AG10803 (cell line): ENCODE measurements at regions not wholly inside any gene's neighbourhood (a gene's known extent, or its start where the extent isn't known, plus 50 kb on each side); places are given as distances from the start of the nearest gene placed in this dataset.

Experiments used
- DNase-seq: peaks from one replicate; pipeline ENCODE4 v3.0.0; 2010; ENCODE audit warnings: low read depth
- H3K4me3 ChIP-seq: 2 replicates; pipeline ENCODE4 v1.5.1; 2011; ENCODE audit warnings: mild to moderate bottlenecking, low read length, control low read depth
- TF ChIP-seq, protein P1 (sequence below): conservative IDR thresholded peaks from 2 replicates; pipeline ENCODE4 v1.5.1; 2011; ENCODE audit warnings: mild to moderate bottlenecking, low read length, control low read depth, inconsistent platforms

DNA sequence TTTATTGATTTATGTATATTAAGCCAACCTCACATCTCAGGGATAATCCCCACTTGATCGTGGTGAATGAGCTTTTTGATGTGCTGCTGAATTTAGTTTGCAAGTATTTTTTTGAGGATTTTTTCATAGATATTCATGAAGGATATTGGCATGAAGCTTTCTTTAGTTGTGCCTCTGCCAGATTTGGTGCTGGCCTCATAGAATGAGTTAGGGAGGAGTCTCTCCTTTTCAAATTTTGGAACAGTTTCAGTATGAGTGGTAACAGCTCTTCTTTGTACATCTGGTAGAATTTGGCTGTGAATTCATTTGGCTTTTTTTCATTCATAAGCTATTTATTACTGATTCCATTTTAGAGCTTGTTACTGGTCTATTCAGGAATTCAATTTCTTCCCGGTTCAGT lies 197.2 kb upstream of the NDST4 start:
- no peak for DNase-seq
- no peak overlapping the region for H3K4me3 ChIP-seq
- TF ChIP-seq, protein P1, sequence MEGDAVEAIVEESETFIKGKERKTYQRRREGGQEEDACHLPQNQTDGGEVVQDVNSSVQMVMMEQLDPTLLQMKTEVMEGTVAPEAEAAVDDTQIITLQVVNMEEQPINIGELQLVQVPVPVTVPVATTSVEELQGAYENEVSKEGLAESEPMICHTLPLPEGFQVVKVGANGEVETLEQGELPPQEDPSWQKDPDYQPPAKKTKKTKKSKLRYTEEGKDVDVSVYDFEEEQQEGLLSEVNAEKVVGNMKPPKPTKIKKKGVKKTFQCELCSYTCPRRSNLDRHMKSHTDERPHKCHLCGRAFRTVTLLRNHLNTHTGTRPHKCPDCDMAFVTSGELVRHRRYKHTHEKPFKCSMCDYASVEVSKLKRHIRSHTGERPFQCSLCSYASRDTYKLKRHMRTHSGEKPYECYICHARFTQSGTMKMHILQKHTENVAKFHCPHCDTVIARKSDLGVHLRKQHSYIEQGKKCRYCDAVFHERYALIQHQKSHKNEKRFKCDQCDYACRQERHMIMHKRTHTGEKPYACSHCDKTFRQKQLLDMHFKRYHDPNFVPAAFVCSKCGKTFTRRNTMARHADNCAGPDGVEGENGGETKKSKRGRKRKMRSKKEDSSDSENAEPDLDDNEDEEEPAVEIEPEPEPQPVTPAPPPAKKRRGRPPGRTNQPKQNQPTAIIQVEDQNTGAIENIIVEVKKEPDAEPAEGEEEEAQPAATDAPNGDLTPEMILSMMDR, result no peak

DNA sequence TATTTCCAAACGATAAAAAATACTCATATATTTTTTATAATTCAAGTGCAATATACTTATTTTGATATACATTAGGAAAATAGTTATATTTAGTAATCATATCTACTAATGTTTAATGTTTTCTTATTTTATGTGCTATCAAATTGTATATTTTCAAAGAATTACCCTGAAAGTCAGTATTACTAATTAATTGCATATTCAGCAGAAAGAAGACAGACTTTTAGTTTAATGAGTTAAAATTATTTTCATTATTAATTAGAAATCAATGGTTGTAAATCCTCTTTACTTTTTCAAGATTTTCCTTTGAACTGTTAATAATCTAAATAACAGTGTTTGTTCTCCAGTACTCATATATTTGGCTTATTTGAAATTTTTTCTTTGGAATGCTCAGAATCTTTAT lies 181.3 kb upstream of the NDST4 start:
- TF ChIP-seq, protein P1, result no peak
- H3K4me3 ChIP-seq, result no peak overlapping the region
- DNase-seq, result no peak

GRCh38 chr4:115293093-115293462 lies 179.7 kb upstream of the NDST4 start:
- TF ChIP-seq, protein P1, result no peak
- no peak overlapping the region for H3K4me3 ChIP-seq
- no peak for DNase-seq

- no peak for DNase-seq
- TF ChIP-seq, protein P1, result no peak
- H3K4me3 ChIP-seq, result no peak overlapping the region
Measured at GRCh38 chr4:115292320-115293092, 179.1 kb upstream of the NDST4 start.

DNA sequence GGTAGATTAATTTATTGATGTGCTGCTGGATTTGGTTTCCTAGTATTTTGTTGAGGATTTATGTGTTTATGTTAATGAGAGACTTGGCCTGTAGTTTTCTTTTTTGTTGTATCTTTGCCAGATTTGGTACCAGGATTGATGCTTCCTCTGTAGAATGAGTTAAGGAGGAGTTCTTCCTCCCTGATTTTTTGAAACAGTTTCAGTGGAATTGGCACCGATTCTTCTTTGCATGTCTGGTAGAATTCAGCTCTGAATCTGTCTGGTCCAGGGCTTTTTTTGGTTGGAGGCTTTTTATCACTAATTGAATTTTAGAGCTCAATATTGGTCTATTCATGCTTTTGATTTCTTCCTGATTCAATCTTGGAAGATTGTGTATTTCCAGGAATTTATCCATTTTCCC lies 174.0 kb upstream of the NDST4 start:
- TF ChIP-seq, protein P1, result no peak
- H3K4me3 ChIP-seq, result no peak overlapping the region
- no peak for DNase-seq

- TF ChIP-seq, protein P1, result no peak
- DNase-seq, result no peak
Measured at GRCh38 chr4:115279330-115279729, 165.9 kb upstream of the NDST4 start.

GRCh38 chr4:115278830-115279229 lies 165.4 kb upstream of the NDST4 start:
- no peak for DNase-seq
- no peak overlapping the region for H3K4me3 ChIP-seq
- TF ChIP-seq, protein P1, result no peak

More at GRCh38 chr4:115279330-115279729, 165.9 kb upstream of the NDST4 start:
- no peak overlapping the region for H3K4me3 ChIP-seq
